ENCODE measurements at regions not wholly inside any gene's neighbourhood (a gene's known extent, or its start where the extent isn't known, plus 50 kb on each side); places are given as distances from the start of the nearest gene placed in this dataset.

DNA sequence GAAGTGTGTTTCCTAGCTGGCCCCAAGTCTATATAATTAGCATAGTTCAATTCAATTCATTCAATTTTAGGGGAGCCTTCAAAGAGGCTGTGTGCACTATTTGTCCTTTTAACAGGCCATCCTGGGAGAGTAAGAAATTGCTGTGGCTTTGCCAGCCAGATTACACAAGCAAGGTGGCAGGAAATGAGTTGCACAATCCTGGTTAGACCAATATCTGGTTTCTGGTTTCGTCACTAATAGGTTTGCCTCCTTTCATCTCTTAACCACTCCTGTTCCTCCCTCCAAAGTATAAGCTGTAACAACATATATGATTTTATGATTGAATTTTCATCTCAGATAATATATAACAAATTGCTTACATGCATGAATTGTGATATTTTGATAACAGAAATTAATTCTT is 84.1 kb upstream of the NEGR1 start:
- DNase-seq = no peak

DNA sequence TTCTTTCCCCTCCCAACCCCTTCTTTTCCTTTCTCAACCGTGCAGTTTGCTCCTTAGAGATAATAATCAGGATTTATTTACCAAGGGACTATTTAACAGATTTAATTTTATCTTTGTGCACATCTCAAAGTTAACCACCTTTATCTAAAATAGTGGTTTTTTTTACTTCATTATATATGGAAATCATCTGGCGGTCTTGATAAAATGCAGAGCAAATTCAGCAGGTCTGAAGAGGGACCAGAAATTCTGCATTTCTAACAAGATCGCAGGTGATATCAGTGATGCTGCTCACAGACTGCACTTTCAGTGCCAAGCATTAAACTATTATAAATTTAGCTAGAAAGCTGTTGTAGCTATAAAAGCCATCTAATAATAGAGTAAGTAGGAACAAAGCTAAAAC is 83.4 kb upstream of the NEGR1 start:
- DNase-seq = no peak

DNA sequence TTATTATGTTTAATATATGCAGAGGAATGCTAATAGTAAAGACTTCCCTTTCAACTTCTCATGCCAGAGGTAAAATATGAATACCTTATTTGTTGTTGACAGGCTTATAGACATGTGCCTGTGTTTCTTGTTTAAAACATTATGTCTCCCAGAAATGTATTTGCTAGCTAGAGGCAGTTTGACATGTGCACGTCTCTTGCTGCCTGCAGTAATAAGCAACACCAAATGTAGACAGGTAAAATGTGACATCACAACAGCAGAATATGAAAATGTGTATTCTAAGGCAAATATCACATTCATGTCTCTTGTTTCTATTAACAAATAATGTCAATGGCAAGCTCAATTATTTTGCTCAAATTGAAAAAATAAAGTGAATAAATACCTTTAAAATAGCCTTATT is 80.2 kb upstream of the NEGR1 start:
- DNase-seq = no peak

DNA sequence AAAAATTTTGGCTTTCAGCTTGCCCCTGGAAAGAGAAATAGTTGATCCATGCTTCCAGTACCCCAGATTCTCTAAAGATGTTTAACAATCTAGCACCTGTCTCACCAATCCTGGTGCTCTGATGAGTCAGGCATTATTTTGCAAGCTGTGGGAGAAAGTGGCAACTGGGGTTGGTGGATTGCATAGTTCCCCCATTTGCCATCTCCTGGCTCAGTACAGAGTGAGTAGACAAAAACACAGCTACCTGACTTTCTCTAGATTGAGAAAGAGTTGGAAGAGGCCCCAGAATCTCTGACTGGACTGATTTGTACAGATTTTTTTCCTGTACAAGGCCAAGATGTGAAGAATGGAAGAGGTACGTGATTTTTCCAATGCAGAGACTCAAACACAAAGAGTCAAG is 75.1 kb upstream of the NEGR1 start:
- no peak for DNase-seq

DNA sequence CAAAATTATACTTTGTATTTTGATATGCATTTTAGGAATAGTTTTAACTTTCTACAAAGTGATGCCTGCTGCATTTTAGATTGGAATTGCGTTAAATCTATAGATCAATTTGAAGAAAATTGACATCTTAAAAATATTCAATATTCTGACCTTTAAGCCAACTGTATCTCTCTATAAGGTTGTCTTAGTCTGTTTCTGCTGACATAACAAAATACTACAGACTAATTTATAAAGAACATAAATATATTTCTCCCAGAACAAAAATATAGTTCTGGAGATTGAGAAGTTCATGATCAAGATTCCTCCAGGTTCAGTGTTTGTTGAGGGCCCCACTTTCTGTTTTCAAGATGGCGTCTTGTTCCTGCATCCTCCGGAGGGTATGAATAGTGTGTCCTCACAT is 73.6 kb upstream of the NEGR1 start:
- no peak for DNase-seq

DNA sequence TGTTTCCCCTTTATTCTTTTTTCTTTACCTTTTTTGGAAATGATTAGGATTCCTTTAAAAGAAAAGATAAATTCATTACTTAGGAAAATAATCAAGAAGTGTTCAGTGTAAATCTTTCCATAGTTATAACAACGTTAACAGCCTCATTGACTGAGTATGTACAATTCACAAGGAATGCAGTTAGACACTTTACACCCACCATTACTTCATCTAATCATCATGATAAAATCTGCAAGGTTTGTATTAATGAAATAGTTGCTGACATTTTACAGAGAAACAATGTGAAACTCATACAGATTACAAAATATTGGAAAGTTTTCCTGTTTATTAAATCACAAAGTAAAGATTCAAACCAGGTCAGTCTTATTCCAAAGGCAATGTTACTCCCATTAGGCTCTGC is 59.3 kb upstream of the NEGR1 start:
- DNase-seq = no peak

DNA sequence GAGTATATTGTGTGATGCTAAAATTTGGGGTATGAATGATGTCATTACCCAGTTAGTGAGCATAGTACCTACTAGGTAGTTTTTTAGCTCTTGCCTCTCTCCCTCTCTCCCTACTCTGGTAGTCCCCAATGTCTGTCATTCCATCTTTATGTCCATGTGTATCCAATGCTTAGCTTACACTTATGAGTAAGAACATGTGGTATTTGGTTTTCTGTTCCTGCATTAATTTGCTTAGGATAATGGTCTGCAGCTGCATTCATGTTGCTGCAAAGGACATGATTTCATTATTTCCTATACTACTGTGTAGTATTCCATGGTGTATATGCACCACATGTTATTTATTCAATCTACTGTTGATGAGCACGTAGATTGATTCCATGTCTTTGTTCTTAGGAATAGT is 54.4 kb upstream of the NEGR1 start:
- no peak for DNase-seq
